CD1c-positive myeloid dendritic cell (primary cell): ENCODE measurements at regions not wholly inside any gene's neighbourhood (a gene's known extent, or its start where the extent isn't known, plus 50 kb on each side); places are given as distances from the start of the nearest gene placed in this dataset.
"Not testable (repeated sequence)": the region's sequence is repeated elsewhere in the genome, so short reads cannot be mapped to it uniquely, and the experiment has no call there.

ENCODE experiments used
- DNase-seq: peaks from one replicate; pipeline ENCODE4 v3.0.0-alpha.2; 2016; ENCODE audit errors: extremely low spot score

GRCh38 chr13:33411312-33411711 is 125.8 kb upstream of the STARD13 start:
- no peak for DNase-seq

GRCh38 chr13:33415822-33416221 is 130.3 kb upstream of the STARD13 start:
- DNase-seq = no peak

GRCh38 chr13:33418224-33418953 is 132.8 kb upstream of the STARD13 start:
- not testable (repeated sequence) for DNase-seq

- not testable (repeated sequence) for DNase-seq
These were observed 134.6 kb upstream of the STARD13 start for GRCh38 chr13:33420117-33420516.

GRCh38 chr13:33426131-33426530 is 140.6 kb upstream of the STARD13 start:
- no peak for DNase-seq

- DNase-seq = no peak
These were observed 147.8 kb upstream of the STARD13 start for GRCh38 chr13:33433316-33433715.

GRCh38 chr13:33434676-33435075 is 149.1 kb upstream of the STARD13 start:
- DNase-seq = no peak

GRCh38 chr13:33435207-33435606 is 149.7 kb upstream of the STARD13 start:
- no peak for DNase-seq

GRCh38 chr13:33438918-33439317 is 153.4 kb upstream of the STARD13 start:
- DNase-seq = no peak

GRCh38 chr13:33441015-33441414 is 155.5 kb upstream of the STARD13 start:
- no peak for DNase-seq

- DNase-seq = no peak
These were observed 159.5 kb upstream of the STARD13 start for GRCh38 chr13:33445024-33445423.

- DNase-seq = no peak
These were observed 159.9 kb upstream of the STARD13 start for GRCh38 chr13:33445476-33445875.

GRCh38 chr13:33446821-33447725 is 161.5 kb upstream of the STARD13 start:
- no peak for DNase-seq

GRCh38 chr13:33448889-33449288 is 163.3 kb upstream of the STARD13 start:
- no peak for DNase-seq

GRCh38 chr13:33450956-33451709 is 165.6 kb upstream of the STARD13 start:
- no peak for DNase-seq

- no peak for DNase-seq
These were observed 167.4 kb upstream of the STARD13 start for GRCh38 chr13:33452873-33453517.

GRCh38 chr13:33453936-33454335 is 168.4 kb upstream of the STARD13 start:
- DNase-seq = no peak

- no peak for DNase-seq
These were observed 169.5 kb upstream of the STARD13 start for GRCh38 chr13:33454844-33455705.

GRCh38 chr13:33459702-33460101 is 174.1 kb upstream of the STARD13 start:
- DNase-seq = no peak

GRCh38 chr13:33462109-33462508 is 176.6 kb upstream of the STARD13 start:
- no peak for DNase-seq

- DNase-seq = no peak
These were observed 178.8 kb upstream of the STARD13 start for GRCh38 chr13:33464345-33464744.
